Mesenchymal stem cell (in vitro differentiated cells and primary cell): ENCODE measurements at regions not wholly inside any gene's neighbourhood (a gene's known extent, or its start where the extent isn't known, plus 50 kb on each side); places are given as distances from the start of the nearest gene placed in this dataset.

ENCODE experiments used
- DNase-seq: peaks from one replicate; pipeline ENCODE4 v3.0.0-alpha.2; 2013
- H2AFZ ChIP-seq: one replicate; pipeline ENCODE4 v1.6.1; 2013; ENCODE audit warnings: low read depth, mild to moderate bottlenecking, control low read depth, inconsistent platforms, low read length, moderate library complexity
- H2AK5ac ChIP-seq: 2 replicates; pipeline ENCODE4 v1.6.1; 2013; ENCODE audit warnings: low read length, moderate library complexity, mild to moderate bottlenecking, inconsistent platforms; ENCODE audit not compliant: severe bottlenecking
- H2BK120ac ChIP-seq: one replicate; pipeline ENCODE4 v1.6.1; 2013; ENCODE audit warnings: low read depth, mild to moderate bottlenecking, inconsistent platforms, low read length, moderate library complexity
- H2BK12ac ChIP-seq, 2 experiments: one replicate each; pipeline ENCODE4 v1.6.1; 2013; ENCODE audit warnings: inconsistent platforms in 2 of 2, low read length in 2 of 2, mild to moderate bottlenecking in 2 of 2, moderate library complexity in 2 of 2, control low read depth in 1 of 2
- H2BK15ac ChIP-seq: one replicate; pipeline ENCODE4 v1.6.1; 2013; ENCODE audit warnings: mild to moderate bottlenecking, low read depth, inconsistent platforms; ENCODE audit not compliant: poor library complexity, severe bottlenecking
- H2BK5ac ChIP-seq: 2 replicates; pipeline ENCODE4 v1.6.1; 2013; ENCODE audit warnings: low read depth, mild to moderate bottlenecking, low read length, control low read depth, inconsistent platforms; ENCODE audit not compliant: poor library complexity, severe bottlenecking
- H3K14ac ChIP-seq, 2 experiments: one replicate each; pipeline ENCODE4 v1.6.1; 2013; ENCODE audit warnings: inconsistent platforms in 2 of 2, low read length in 2 of 2, control low read depth in 1 of 2, mild to moderate bottlenecking in 1 of 2, moderate library complexity in 1 of 2
- H3K18ac ChIP-seq, 2 experiments: one replicate each; pipeline ENCODE4 v1.6.1; 2013; ENCODE audit warnings: inconsistent platforms in 2 of 2, low read length in 2 of 2, control low read depth in 1 of 2, low read depth in 1 of 2, mild to moderate bottlenecking in 1 of 2
- H3K23ac ChIP-seq, 2 experiments: one replicate each; pipeline ENCODE4 v1.6.1; 2013; ENCODE audit warnings: inconsistent platforms in 2 of 2, low read length in 2 of 2, mild to moderate bottlenecking in 2 of 2, moderate library complexity in 2 of 2, control low read depth in 1 of 2
- H3K27ac ChIP-seq: 2 replicates; pipeline ENCODE4 v1.5.1; 2013; ENCODE audit warnings: mild to moderate bottlenecking, moderate library complexity, low read length, control low read depth, inconsistent platforms; ENCODE audit not compliant: poor library complexity, severe bottlenecking
- H3K27me3 ChIP-seq, 2 experiments: 2 replicates each; pipeline versions ENCODE4 v1.6.1 to v1.7.0; 2013; ENCODE audit warnings: low read length in 2 of 2, mild to moderate bottlenecking in 2 of 2, moderate library complexity in 2 of 2, control low read depth in 1 of 2, inconsistent platforms in 1 of 2; ENCODE audit not compliant: control insufficient read depth in 1 of 2, insufficient read depth in 1 of 2
- H3K36me3 ChIP-seq, 2 experiments: 2 replicates each; pipeline versions ENCODE4 v1.6.1 to v1.7.0; 2013; ENCODE audit warnings: low read length in 2 of 2, control low read depth in 1 of 2, inconsistent platforms in 1 of 2, low read depth in 1 of 2, mild to moderate bottlenecking in 1 of 2; ENCODE audit not compliant: insufficient read depth in 2 of 2, control insufficient read depth in 1 of 2
- H3K4ac ChIP-seq, 2 experiments: one replicate each; pipeline ENCODE4 v1.6.1; 2013; ENCODE audit warnings: inconsistent platforms in 2 of 2, low read length in 2 of 2, mild to moderate bottlenecking in 2 of 2, moderate library complexity in 2 of 2, control low read depth in 1 of 2, low read depth in 1 of 2
- H3K4me1 ChIP-seq: 2 replicates; pipeline ENCODE4 v1.6.1; 2013; ENCODE audit warnings: low read depth, low read length, control low read depth; ENCODE audit not compliant: control insufficient read depth, insufficient read depth
- H3K4me2 ChIP-seq: 2 replicates; pipeline ENCODE4 v1.6.1; 2013; ENCODE audit warnings: low read length, mild to moderate bottlenecking, inconsistent platforms; ENCODE audit not compliant: poor library complexity, severe bottlenecking
- H3K4me3 ChIP-seq, 2 experiments: 2 replicates each; pipeline versions ENCODE4 v1.5.1 to v1.7.0; 2013; ENCODE audit warnings: low read length in 2 of 2, mild to moderate bottlenecking in 2 of 2, control low read depth in 1 of 2, low read depth in 1 of 2; ENCODE audit not compliant: insufficient read depth in 1 of 2
- H3K79me1 ChIP-seq: replicated peaks from 2 replicates; pipeline ENCODE4 v1.6.1; 2013; ENCODE audit warnings: mild to moderate bottlenecking, control low read depth, low read length, inconsistent platforms; ENCODE audit not compliant: poor library complexity, severe bottlenecking
- H3K9ac ChIP-seq: 2 replicates; pipeline ENCODE4 v1.7.0; 2013; ENCODE audit warnings: mild to moderate bottlenecking, low read length, moderate library complexity
- H3K9me3 ChIP-seq: 2 replicates; pipeline ENCODE4 v1.7.0; 2013; ENCODE audit warnings: mild to moderate bottlenecking, low read length; ENCODE audit not compliant: control insufficient read depth
- H4K8ac ChIP-seq: one replicate; pipeline ENCODE4 v1.6.1; 2013; ENCODE audit warnings: inconsistent platforms, mild to moderate bottlenecking, low read length, moderate library complexity
- H4K91ac ChIP-seq: one replicate; pipeline ENCODE4 v1.6.1; 2013; ENCODE audit warnings: mild to moderate bottlenecking, low read length, inconsistent platforms
- WGBS: methylation state at CpG from one replicate; pipeline ENCODE4 v1.1.7; 2013; ENCODE audit warnings: mixed read lengths; 5-methylcytosine and 5-hydroxymethylcytosine counted together

DNA sequence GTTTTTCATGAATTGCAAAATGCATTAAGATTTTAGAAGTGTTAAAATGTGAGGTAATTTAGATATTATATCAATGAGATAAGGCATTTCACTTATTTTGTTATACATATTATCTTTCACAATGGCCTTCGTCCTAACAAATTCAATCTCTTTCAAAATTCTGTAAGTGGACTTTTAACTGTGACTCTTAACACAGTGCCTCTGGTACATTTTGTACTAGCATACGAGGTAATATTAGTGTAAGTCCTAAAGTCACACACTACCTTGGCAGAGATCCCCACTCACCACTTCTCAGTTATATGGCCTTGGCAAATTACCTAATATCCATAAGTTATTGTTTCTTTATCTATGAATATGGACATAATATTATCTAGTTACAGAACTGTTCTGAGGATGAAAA is 101.3 kb upstream of the SLITRK6 start:
- no peak overlapping the region for H3K18ac ChIP-seq
- no peaks in the 10 kb centered on the region for H3K79me1 ChIP-seq
- H3K36me3 ChIP-seq = no peaks in the 10 kb centered on the region
- H2BK5ac ChIP-seq = no peak overlapping the region
- H3K27me3 ChIP-seq = no peaks in the 10 kb centered on the region
- H4K8ac ChIP-seq = no peak overlapping the region
- no peak overlapping the region for H3K9ac ChIP-seq
- H3K27ac ChIP-seq = no peak overlapping the region
- H3K23ac ChIP-seq = no peak overlapping the region
- H3K14ac ChIP-seq = no peak overlapping the region
- DNase-seq = no peak
- no peak overlapping the region for H3K4ac ChIP-seq
- no peak overlapping the region for H4K91ac ChIP-seq
- no peak overlapping the region for H3K4me3 ChIP-seq
- no peak overlapping the region for H2BK15ac ChIP-seq
- 100% methylated on average over 2 of the region's 2 CpGs for WGBS
- no peaks in the 10 kb centered on the region for H3K4me1 ChIP-seq
- H3K9me3 ChIP-seq = no peaks in the 10 kb centered on the region
- H2BK120ac ChIP-seq = no peak overlapping the region
- no peak overlapping the region for H2BK12ac ChIP-seq
- H2AK5ac ChIP-seq = no peak overlapping the region
- H3K4me2 ChIP-seq = no peak overlapping the region
- no peak overlapping the region for H2AFZ ChIP-seq

DNA sequence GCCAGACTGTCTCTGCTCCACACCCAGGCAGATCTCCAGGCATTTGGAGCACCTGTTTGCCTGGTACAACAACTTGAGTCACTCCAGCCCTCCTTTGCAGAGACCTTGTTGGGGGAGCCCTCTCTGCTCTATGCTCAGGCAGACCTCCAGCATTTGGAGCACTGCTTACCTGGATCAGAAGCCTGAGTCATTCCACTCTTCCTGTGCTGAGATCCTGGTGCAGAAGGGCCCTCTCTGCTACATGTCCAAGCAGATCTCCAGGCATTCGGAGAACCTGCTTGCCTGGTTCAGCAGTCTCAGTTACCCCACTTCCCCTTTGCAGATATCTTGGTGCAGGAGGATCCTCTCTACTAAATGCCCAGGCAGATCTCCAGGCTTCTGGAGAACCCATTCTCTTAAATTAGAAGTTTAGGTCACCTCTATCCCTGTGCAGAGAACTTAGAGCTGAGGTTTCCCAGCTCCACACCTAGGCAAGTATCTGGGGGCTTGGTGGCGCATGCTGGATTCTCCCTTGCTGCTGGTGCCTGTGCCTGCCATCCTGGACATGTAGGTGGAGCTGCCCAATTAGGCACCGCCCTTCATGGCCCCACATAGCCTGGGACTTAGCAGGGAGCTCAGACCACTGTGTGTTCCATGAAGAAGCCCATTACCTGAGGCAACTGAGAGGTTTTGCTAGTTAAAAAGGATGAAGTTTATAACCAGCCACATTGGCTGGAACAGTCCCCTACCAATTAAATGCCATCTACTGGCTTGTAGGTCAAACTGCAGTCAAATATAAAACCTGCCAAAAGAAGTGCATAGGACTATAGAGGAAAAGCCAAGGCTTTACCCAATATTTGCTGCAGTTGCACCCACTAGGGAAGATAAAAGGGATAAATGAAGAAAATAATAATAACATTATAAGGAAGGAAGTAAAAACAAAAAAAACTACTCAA is 97.6 kb upstream of the SLITRK6 start:
- Histone ChIP-seq H3K36me3 (no peaks in the 10 kb centered on the region), H4K91ac (no peak overlapping the region), H3K4me2 (no peak overlapping the region), H3K9ac (no peak overlapping the region), H3K18ac (no peak overlapping the region), H2BK15ac (no peak overlapping the region), H3K14ac (no peak overlapping the region), H4K8ac (no peak overlapping the region), H2AK5ac (no peak overlapping the region), H2AFZ (no peak overlapping the region), H2BK12ac (no peak overlapping the region), H3K79me1 (no peaks in the 10 kb centered on the region), H2BK120ac (no peak overlapping the region), H3K23ac (no peak overlapping the region), H3K4ac (no peak overlapping the region), H3K27ac (no peak overlapping the region), H3K9me3 (no peaks in the 10 kb centered on the region), H3K4me1 (no peaks in the 10 kb centered on the region), H2BK5ac (no peak overlapping the region), H3K4me3 (no peak overlapping the region), H3K27me3 (no peaks in the 10 kb centered on the region)
- DNase-seq = peak; percentile 5
- 79% methylated on average over 3 of the region's 3 CpGs for WGBS

DNA sequence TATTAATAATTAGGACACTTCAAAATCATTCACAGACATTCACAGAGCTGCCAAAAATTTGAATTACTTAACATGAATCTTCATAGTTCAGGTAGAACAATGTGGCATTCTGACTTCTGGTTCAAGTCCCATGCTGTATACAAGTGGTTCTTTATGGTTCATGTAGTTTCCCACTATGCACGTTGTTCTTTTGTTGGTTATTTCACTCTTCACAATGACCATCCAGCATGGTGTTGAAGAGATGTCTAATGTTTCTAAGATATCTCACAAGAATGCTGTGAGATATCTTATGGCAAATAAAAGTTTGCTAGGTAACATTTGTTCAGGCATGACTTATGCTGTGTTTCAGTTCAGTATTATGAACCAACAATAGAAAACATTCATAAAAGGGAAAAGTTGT is 88.2 kb upstream of the SLITRK6 start:
- Histone ChIP-seq H4K91ac (no peak overlapping the region), H2BK12ac (no peak overlapping the region)
- 100% methylated on average over 1 of the region's 1 CpG for WGBS

DNA sequence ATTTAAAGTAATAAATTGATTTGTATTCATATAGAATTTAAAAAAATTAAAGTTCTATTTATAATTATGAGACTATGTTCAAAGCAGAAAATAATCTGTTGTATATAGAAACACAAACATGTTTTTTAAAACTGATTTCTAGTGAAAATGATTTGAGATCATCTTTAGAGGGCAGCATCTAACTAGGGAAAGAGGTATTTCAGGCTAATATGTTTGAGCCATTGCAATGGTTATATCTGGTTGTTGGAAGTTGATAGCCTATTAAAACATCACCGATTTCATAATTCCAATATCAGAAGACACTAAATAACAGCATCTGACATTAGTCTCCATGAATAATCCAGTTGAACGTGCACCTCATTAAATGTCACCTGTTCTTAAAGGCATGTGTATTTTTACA is 79.8 kb upstream of the SLITRK6 start:
- no peak overlapping the region for H4K91ac ChIP-seq
- H2BK5ac ChIP-seq = no peak overlapping the region
- no peaks in the 10 kb centered on the region for H3K9me3 ChIP-seq
- no peak overlapping the region for H3K27ac ChIP-seq
- no peak overlapping the region for H3K9ac ChIP-seq
- H2AK5ac ChIP-seq = no peak overlapping the region
- no peak for DNase-seq
- H2BK15ac ChIP-seq = no peak overlapping the region
- H3K4me1 ChIP-seq = no peaks in the 10 kb centered on the region
- no peak overlapping the region for H2BK120ac ChIP-seq
- H3K23ac ChIP-seq = no peak overlapping the region
- no peak overlapping the region for H2BK12ac ChIP-seq
- H3K4me2 ChIP-seq = no peak overlapping the region
- no peak overlapping the region for H3K18ac ChIP-seq
- H3K27me3 ChIP-seq = no peaks in the 10 kb centered on the region
- no peak overlapping the region for H3K4me3 ChIP-seq
- WGBS = 17% methylated on average over 1 of the region's 2 CpGs
- no peak overlapping the region for H2AFZ ChIP-seq
- H3K14ac ChIP-seq = no peak overlapping the region
- H3K4ac ChIP-seq = no peak overlapping the region
- no peaks in the 10 kb centered on the region for H3K79me1 ChIP-seq
- no peaks in the 10 kb centered on the region for H3K36me3 ChIP-seq
- no peak overlapping the region for H4K8ac ChIP-seq

More for the DNA sequence above, 88.2 kb upstream of the SLITRK6 start:
- no peak overlapping the region for H3K4me2 ChIP-seq
- no peaks in the 10 kb centered on the region for H3K4me1 ChIP-seq
- no peaks in the 10 kb centered on the region for H3K79me1 ChIP-seq
- no peak overlapping the region for H3K18ac ChIP-seq
- no peak overlapping the region for H3K4ac ChIP-seq
- H2BK15ac ChIP-seq = no peak overlapping the region
- no peak overlapping the region for H2BK5ac ChIP-seq
- no peak overlapping the region for H3K23ac ChIP-seq
- H2AK5ac ChIP-seq = no peak overlapping the region
- H2BK120ac ChIP-seq = no peak overlapping the region
- H3K14ac ChIP-seq = no peak overlapping the region
- H3K9ac ChIP-seq = no peak overlapping the region
- H3K9me3 ChIP-seq = no peaks in the 10 kb centered on the region
- H3K36me3 ChIP-seq = no peaks in the 10 kb centered on the region
- DNase-seq = no peak
- no peak overlapping the region for H4K8ac ChIP-seq
- no peak overlapping the region for H3K4me3 ChIP-seq
- no peaks in the 10 kb centered on the region for H3K27me3 ChIP-seq
- H3K27ac ChIP-seq = no peak overlapping the region
- no peak overlapping the region for H2AFZ ChIP-seq
